GM23338 (cell line): ENCODE measurements at regions not wholly inside any gene's neighbourhood (a gene's known extent, or its start where the extent isn't known, plus 50 kb on each side); places are given as distances from the start of the nearest gene placed in this dataset.

ENCODE experiments used
- CREB1 ChIP-seq: fragments of 250-450 bp; sonication (Bioruptor Pico); IDR thresholded peaks from 2 replicates; pipeline ENCODE4 v1.5.0; 2020; ENCODE audit warnings: low read depth, mild to moderate bottlenecking, moderate library complexity
- EZH2 ChIP-seq: fragments of 200-600 bp; sonication (generic); IDR thresholded peaks from one replicate; pipeline ENCODE4 v1.8.0; 2017; ENCODE audit warnings: antibody characterized with exemption, mild to moderate bottlenecking, low read depth; ENCODE audit not compliant: unreplicated experiment
- EZH2phosphoT487 ChIP-seq: fragments of 200-600 bp; sonication (generic); IDR thresholded peaks from one replicate; pipeline ENCODE4 v1.8.1; 2018; ENCODE audit warnings: antibody characterized with exemption; ENCODE audit not compliant: unreplicated experiment
- JUNB ChIP-seq: IDR thresholded peaks from one replicate; pipeline ENCODE4 v1.6.1; 2016; ENCODE audit warnings: antibody characterized with exemption; ENCODE audit not compliant: unreplicated experiment
- NANOG ChIP-seq: IDR thresholded peaks from 2 replicates; pipeline ENCODE4 v1.6.1; 2016; ENCODE audit warnings: antibody characterized with exemption, borderline replicate concordance
- POLR2AphosphoS5 ChIP-seq: IDR thresholded peaks from 2 replicates; pipeline ENCODE4 v1.6.1; 2016; ENCODE audit warnings: antibody characterized with exemption, low read depth
- STAT1 ChIP-seq: IDR thresholded peaks from one replicate; pipeline ENCODE4 v1.6.1; 2016; ENCODE audit warnings: antibody characterized with exemption; ENCODE audit not compliant: unreplicated experiment
- TF ChIP-seq, protein P1 (sequence below), 2 experiments: fragments of 200-600 bp in 1 of 2; sonication (generic) in 1 of 2; conservative IDR thresholded peaks; 2 replicates each; pipeline versions ENCODE4 v1.5.1 to v1.6.1; 2016 to 2017; ENCODE audit warnings: antibody characterized with exemption in 2 of 2, low read depth in 2 of 2, mild to moderate bottlenecking in 2 of 2, moderate library complexity in 1 of 2
- TF ChIP-seq, protein P2 (sequence below): IDR thresholded peaks from one replicate; pipeline ENCODE4 v1.6.1; 2018; ENCODE audit warnings: antibody characterized with exemption; ENCODE audit not compliant: unreplicated experiment
- TF ChIP-seq, protein P3 (sequence below): IDR thresholded peaks from 2 replicates; pipeline ENCODE4 v1.6.1; 2016; ENCODE audit warnings: antibody characterized with exemption

DNA sequence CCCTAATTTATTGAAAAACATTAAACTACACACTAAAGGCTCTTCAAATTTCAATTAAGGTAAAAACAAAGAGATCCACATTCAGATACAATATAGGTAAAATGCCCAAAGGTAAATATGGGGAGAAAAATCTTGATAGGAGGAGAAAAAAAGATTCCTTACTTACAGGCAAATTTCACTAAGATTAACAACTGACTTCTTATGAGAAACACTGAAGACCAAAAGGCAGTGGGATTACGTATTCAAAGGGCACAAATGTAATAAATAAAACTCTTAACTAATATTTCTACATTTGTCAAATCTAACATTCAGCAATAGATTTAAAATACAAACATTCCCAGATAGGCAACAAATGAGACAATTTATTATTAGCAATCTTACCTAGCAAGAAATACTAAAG is 829.3 kb downstream of the SH3BGRL start:
- TF ChIP-seq, protein P1, sequence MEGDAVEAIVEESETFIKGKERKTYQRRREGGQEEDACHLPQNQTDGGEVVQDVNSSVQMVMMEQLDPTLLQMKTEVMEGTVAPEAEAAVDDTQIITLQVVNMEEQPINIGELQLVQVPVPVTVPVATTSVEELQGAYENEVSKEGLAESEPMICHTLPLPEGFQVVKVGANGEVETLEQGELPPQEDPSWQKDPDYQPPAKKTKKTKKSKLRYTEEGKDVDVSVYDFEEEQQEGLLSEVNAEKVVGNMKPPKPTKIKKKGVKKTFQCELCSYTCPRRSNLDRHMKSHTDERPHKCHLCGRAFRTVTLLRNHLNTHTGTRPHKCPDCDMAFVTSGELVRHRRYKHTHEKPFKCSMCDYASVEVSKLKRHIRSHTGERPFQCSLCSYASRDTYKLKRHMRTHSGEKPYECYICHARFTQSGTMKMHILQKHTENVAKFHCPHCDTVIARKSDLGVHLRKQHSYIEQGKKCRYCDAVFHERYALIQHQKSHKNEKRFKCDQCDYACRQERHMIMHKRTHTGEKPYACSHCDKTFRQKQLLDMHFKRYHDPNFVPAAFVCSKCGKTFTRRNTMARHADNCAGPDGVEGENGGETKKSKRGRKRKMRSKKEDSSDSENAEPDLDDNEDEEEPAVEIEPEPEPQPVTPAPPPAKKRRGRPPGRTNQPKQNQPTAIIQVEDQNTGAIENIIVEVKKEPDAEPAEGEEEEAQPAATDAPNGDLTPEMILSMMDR (conservative IDR thresholded peaks at IDR 0.05; ENCODE audit: low read depth in 2 of 2): no peak
- no peak for TF ChIP-seq POLR2AphosphoS5
- TF ChIP-seq, protein P2, sequence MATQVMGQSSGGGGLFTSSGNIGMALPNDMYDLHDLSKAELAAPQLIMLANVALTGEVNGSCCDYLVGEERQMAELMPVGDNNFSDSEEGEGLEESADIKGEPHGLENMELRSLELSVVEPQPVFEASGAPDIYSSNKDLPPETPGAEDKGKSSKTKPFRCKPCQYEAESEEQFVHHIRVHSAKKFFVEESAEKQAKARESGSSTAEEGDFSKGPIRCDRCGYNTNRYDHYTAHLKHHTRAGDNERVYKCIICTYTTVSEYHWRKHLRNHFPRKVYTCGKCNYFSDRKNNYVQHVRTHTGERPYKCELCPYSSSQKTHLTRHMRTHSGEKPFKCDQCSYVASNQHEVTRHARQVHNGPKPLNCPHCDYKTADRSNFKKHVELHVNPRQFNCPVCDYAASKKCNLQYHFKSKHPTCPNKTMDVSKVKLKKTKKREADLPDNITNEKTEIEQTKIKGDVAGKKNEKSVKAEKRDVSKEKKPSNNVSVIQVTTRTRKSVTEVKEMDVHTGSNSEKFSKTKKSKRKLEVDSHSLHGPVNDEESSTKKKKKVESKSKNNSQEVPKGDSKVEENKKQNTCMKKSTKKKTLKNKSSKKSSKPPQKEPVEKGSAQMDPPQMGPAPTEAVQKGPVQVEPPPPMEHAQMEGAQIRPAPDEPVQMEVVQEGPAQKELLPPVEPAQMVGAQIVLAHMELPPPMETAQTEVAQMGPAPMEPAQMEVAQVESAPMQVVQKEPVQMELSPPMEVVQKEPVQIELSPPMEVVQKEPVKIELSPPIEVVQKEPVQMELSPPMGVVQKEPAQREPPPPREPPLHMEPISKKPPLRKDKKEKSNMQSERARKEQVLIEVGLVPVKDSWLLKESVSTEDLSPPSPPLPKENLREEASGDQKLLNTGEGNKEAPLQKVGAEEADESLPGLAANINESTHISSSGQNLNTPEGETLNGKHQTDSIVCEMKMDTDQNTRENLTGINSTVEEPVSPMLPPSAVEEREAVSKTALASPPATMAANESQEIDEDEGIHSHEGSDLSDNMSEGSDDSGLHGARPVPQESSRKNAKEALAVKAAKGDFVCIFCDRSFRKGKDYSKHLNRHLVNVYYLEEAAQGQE: no peak
- TF ChIP-seq EZH2phosphoT487: no peak
- no peak for TF ChIP-seq JUNB
- no peak for TF ChIP-seq EZH2
- no peak for TF ChIP-seq NANOG
- no peak for TF ChIP-seq CREB1
- TF ChIP-seq, protein P3, sequence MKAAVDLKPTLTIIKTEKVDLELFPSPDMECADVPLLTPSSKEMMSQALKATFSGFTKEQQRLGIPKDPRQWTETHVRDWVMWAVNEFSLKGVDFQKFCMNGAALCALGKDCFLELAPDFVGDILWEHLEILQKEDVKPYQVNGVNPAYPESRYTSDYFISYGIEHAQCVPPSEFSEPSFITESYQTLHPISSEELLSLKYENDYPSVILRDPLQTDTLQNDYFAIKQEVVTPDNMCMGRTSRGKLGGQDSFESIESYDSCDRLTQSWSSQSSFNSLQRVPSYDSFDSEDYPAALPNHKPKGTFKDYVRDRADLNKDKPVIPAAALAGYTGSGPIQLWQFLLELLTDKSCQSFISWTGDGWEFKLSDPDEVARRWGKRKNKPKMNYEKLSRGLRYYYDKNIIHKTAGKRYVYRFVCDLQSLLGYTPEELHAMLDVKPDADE: no peak
- no peak for TF ChIP-seq STAT1
